NCI-H2029 treated with DMSO at 0.1 percent for 48 hours (cell line): ENCODE measurements at regions not wholly inside any gene's neighbourhood (a gene's known extent, or its start where the extent isn't known, plus 50 kb on each side); places are given as distances from the start of the nearest gene placed in this dataset.
"Not testable (repeated sequence)": the region's sequence is repeated elsewhere in the genome, so short reads cannot be mapped to it uniquely, and the experiment has no call there.

Experiments used
- DNase-seq: peaks from one replicate; lab custom pipeline; 2025; lab: John Stamatoyannopoulos, UW

- no peak for DNase-seq
Measured at GRCh38 chr15:25624504-25625177, 185.8 kb upstream of the UBE3A start.

GRCh38 chr15:25623708-25624107, 184.9 kb upstream of the UBE3A start:
- DNase-seq, result peak; percentile 4

- no peak for DNase-seq
Measured at GRCh38 chr15:25620466-25620865, 181.6 kb upstream of the UBE3A start.

GRCh38 chr15:25619761-25620160, 180.9 kb upstream of the UBE3A start:
- no peak for DNase-seq

GRCh38 chr15:25619076-25619475, 180.3 kb upstream of the UBE3A start:
- no peak for DNase-seq

- DNase-seq, result no peak
Measured at GRCh38 chr15:25618161-25618560, 179.3 kb upstream of the UBE3A start.

- no peak for DNase-seq
Measured at GRCh38 chr15:25616471-25616870, 177.6 kb upstream of the UBE3A start.

- no peak for DNase-seq
Measured at GRCh38 chr15:25613134-25613533, 174.3 kb upstream of the UBE3A start.

GRCh38 chr15:25611603-25612002, 172.8 kb upstream of the UBE3A start:
- no peak for DNase-seq

GRCh38 chr15:25609371-25609770, 170.5 kb upstream of the UBE3A start:
- DNase-seq, result no peak

GRCh38 chr15:25608926-25609325, 170.1 kb upstream of the UBE3A start:
- no peak for DNase-seq

GRCh38 chr15:25605151-25605550, 166.3 kb upstream of the UBE3A start:
- DNase-seq, result no peak

- no peak for DNase-seq
Measured at GRCh38 chr15:25600751-25601150, 161.9 kb upstream of the UBE3A start.

GRCh38 chr15:25597571-25597970, 158.7 kb upstream of the UBE3A start:
- no peak for DNase-seq

- no peak for DNase-seq
Measured at GRCh38 chr15:25596644-25597562, 158.1 kb upstream of the UBE3A start.

GRCh38 chr15:25587616-25588340, 149.0 kb upstream of the UBE3A start:
- DNase-seq, result no peak

- DNase-seq, result no peak
Measured at GRCh38 chr15:25582886-25583285, 144.1 kb upstream of the UBE3A start.

- DNase-seq, result no peak
Measured at GRCh38 chr15:25579127-25579526, 140.3 kb upstream of the UBE3A start.

GRCh38 chr15:25572191-25572590, 133.4 kb upstream of the UBE3A start:
- DNase-seq, result no peak

GRCh38 chr15:25568751-25569150, 129.9 kb upstream of the UBE3A start:
- no peak for DNase-seq

- DNase-seq, result not testable (repeated sequence)
Measured at GRCh38 chr15:25566545-25566944, 127.7 kb upstream of the UBE3A start.

GRCh38 chr15:25565470-25566264, 126.8 kb upstream of the UBE3A start:
- no peak for DNase-seq
